ENCODE measurements at regions not wholly inside any gene's neighbourhood (a gene's known extent, or its start where the extent isn't known, plus 50 kb on each side); places are given as distances from the start of the nearest gene placed in this dataset.

GRCh38 chr4:123068081-123068480, 145.7 kb upstream of the NUDT6 start:
- no peak overlapping the region for H3K4me3 ChIP-seq (ENCODE audit: low read depth, low read length)
- TF ChIP-seq CTCF (IDR thresholded peaks at IDR 0.05; ENCODE audit: borderline replicate concordance, insufficient read depth, low read depth, low read length): no peak

GRCh38 chr4:123072060-123072459, 149.7 kb upstream of the NUDT6 start:
- TF ChIP-seq CTCF (IDR thresholded peaks at IDR 0.05; ENCODE audit: borderline replicate concordance, insufficient read depth, low read depth, low read length): no peak
- H3K4me3 ChIP-seq (ENCODE audit: low read depth, low read length): no peak overlapping the region

- H3K4me3 ChIP-seq (ENCODE audit: low read depth, low read length): no peak overlapping the region
- TF ChIP-seq CTCF (IDR thresholded peaks at IDR 0.05; ENCODE audit: borderline replicate concordance, insufficient read depth, low read depth, low read length): no peak
Measured at GRCh38 chr4:123073650-123074049, 151.3 kb upstream of the NUDT6 start.

GRCh38 chr4:123077330-123077729, 154.9 kb upstream of the NUDT6 start:
- TF ChIP-seq CTCF (IDR thresholded peaks at IDR 0.05; ENCODE audit: borderline replicate concordance, insufficient read depth, low read depth, low read length): no peak
- no peak overlapping the region for H3K4me3 ChIP-seq (ENCODE audit: low read depth, low read length)

DNA sequence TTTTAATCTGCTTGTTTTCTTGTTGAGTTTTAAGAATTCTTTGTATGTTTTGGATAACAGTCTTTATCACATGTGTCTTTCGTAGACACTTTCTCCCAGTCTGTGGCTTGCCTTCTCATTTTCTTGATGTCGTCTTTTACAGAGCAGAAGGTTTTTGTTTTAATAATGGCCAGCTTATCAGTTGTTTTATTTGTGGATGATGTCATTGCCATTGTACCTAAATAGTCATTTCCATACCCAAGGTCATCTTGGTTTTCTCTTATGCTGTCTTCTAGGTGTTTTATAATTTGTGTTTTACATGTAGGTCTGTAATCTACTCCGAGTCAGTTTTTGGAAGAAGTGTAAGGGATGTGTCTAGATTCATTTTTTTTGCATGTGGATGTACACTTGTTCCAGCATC, 159.6 kb upstream of the NUDT6 start:
- no peak for TF ChIP-seq CTCF (IDR thresholded peaks at IDR 0.05; ENCODE audit: borderline replicate concordance, insufficient read depth, low read depth, low read length)
- H3K4me3 ChIP-seq (ENCODE audit: low read depth, low read length): no peak overlapping the region

GRCh38 chr4:123083646-123084045, 161.2 kb upstream of the NUDT6 start:
- TF ChIP-seq CTCF (IDR thresholded peaks at IDR 0.05; ENCODE audit: borderline replicate concordance, insufficient read depth, low read depth, low read length): no peak
- no peak overlapping the region for H3K4me3 ChIP-seq (ENCODE audit: low read depth, low read length)

DNA sequence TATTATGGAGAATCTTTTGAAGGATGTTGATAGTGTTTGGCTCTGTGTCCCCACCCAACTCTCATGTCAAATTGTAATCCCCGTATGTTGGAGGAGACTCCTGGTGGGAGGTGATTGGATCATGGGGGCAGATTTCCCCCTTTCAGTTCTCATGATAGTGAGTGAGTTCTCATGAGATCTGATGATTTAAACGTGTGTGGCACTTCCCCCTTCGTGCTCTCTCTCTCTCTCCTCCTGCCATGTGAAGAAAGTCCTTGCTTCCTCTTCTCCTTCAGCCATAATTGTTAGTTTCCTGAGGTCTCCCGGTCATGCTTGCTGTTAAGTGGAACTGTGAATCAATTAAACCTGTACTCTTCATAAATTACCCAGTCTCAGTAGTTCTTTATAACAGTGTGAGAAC, 166.1 kb upstream of the NUDT6 start:
- H3K4me3 ChIP-seq (ENCODE audit: low read depth, low read length): no peak overlapping the region
- TF ChIP-seq CTCF (IDR thresholded peaks at IDR 0.05; ENCODE audit: borderline replicate concordance, insufficient read depth, low read depth, low read length): no peak
